ENCODE measurements at regions not wholly inside any gene's neighbourhood (a gene's known extent, or its start where the extent isn't known, plus 50 kb on each side); places are given as distances from the start of the nearest gene placed in this dataset.

GRCh38 chr1:173112129-173112528 lies 61.4 kb upstream of the TNFSF18 start:
- H3K4me1 ChIP-seq (ENCODE audit: insufficient read depth, low read length) = no peaks in the 10 kb centered on the region
- no peaks in the 10 kb centered on the region for H3K9me3 ChIP-seq (ENCODE audit: low read length)
- H3K9ac ChIP-seq (ENCODE audit: low read length) = no peak overlapping the region
- no peak overlapping the region for H3K27ac ChIP-seq (ENCODE audit: low read depth, low read length)
- no peaks in the 10 kb centered on the region for H3K27me3 ChIP-seq (ENCODE audit: control insufficient read depth in 1 of 2, insufficient read depth in 2 of 2, low read length in 2 of 2)
- H3K4me3 ChIP-seq (ENCODE audit: low read depth in 1 of 2, low read length in 2 of 2) = no peak overlapping the region
- H3K36me3 ChIP-seq (ENCODE audit: insufficient read depth, low read length) = no peaks in the 10 kb centered on the region

- Histone ChIP-seq H3K4me3 (ENCODE audit: low read depth in 1 of 2, low read length in 2 of 2) (no peak overlapping the region), H3K9ac (ENCODE audit: low read length) (no peak overlapping the region), H3K27ac (ENCODE audit: low read depth, low read length) (no peak overlapping the region), H3K27me3 (ENCODE audit: control insufficient read depth in 1 of 2, insufficient read depth in 2 of 2, low read length in 2 of 2) (no peaks in the 10 kb centered on the region), H3K9me3 (ENCODE audit: low read length) (no peaks in the 10 kb centered on the region), H3K4me1 (ENCODE audit: insufficient read depth, low read length) (no peaks in the 10 kb centered on the region), H3K36me3 (ENCODE audit: insufficient read depth, low read length) (no peaks in the 10 kb centered on the region)
Measured at GRCh38 chr1:173107696-173108095, 57.0 kb upstream of the TNFSF18 start.

- H3K4me3 ChIP-seq (ENCODE audit: low read depth in 1 of 2, low read length in 2 of 2) = no peak overlapping the region
- no peaks in the 10 kb centered on the region for H3K9me3 ChIP-seq (ENCODE audit: low read length)
- H3K27ac ChIP-seq (ENCODE audit: low read depth, low read length) = no peak overlapping the region
- no peaks in the 10 kb centered on the region for H3K36me3 ChIP-seq (ENCODE audit: insufficient read depth, low read length)
- no peaks in the 10 kb centered on the region for H3K4me1 ChIP-seq (ENCODE audit: insufficient read depth, low read length)
- no peaks in the 10 kb centered on the region for H3K27me3 ChIP-seq (ENCODE audit: control insufficient read depth in 1 of 2, insufficient read depth in 2 of 2, low read length in 2 of 2)
- no peak overlapping the region for H3K9ac ChIP-seq (ENCODE audit: low read length)
Measured at GRCh38 chr1:173103006-173103405, 52.3 kb upstream of the TNFSF18 start.

- no peaks in the 10 kb centered on the region for H3K4me1 ChIP-seq (ENCODE audit: insufficient read depth, low read length)
- H3K27ac ChIP-seq (ENCODE audit: low read depth, low read length) = no peak overlapping the region
- no peaks in the 10 kb centered on the region for H3K36me3 ChIP-seq (ENCODE audit: insufficient read depth, low read length)
- H3K9me3 ChIP-seq (ENCODE audit: low read length) = no peaks in the 10 kb centered on the region
- H3K9ac ChIP-seq (ENCODE audit: low read length) = no peak overlapping the region
- H3K27me3 ChIP-seq (ENCODE audit: control insufficient read depth in 1 of 2, insufficient read depth in 2 of 2, low read length in 2 of 2) = no peaks in the 10 kb centered on the region
- H3K4me3 ChIP-seq (ENCODE audit: low read depth in 1 of 2, low read length in 2 of 2) = no peak overlapping the region
Measured at GRCh38 chr1:173101589-173101988, 50.8 kb upstream of the TNFSF18 start.

- Histone ChIP-seq H3K4me1 (ENCODE audit: insufficient read depth, low read length) (no peaks in the 10 kb centered on the region), H3K27ac (ENCODE audit: low read depth, low read length) (no peak overlapping the region), H3K9me3 (ENCODE audit: low read length) (no peaks in the 10 kb centered on the region), H3K36me3 (ENCODE audit: insufficient read depth, low read length) (no peaks in the 10 kb centered on the region), H3K4me3 (ENCODE audit: low read depth in 1 of 2, low read length in 2 of 2) (no peak overlapping the region), H3K27me3 (ENCODE audit: control insufficient read depth in 1 of 2, insufficient read depth in 2 of 2, low read length in 2 of 2) (no peaks in the 10 kb centered on the region), H3K9ac (ENCODE audit: low read length) (no peak overlapping the region)
Measured at GRCh38 chr1:173100476-173101107, 49.9 kb upstream of the TNFSF18 start.
